HG02885 (cell line): ENCODE measurements at regions not wholly inside any gene's neighbourhood (a gene's known extent, or its start where the extent isn't known, plus 50 kb on each side); places are given as distances from the start of the nearest gene placed in this dataset.
"Not testable (repeated sequence)": the region's sequence is repeated elsewhere in the genome, so short reads cannot be mapped to it uniquely, and the experiment has no call there.

Experiments
- ATAC-seq: cut with Tn5 transposase; IDR thresholded peaks from one replicate; pipeline ENCODE4 v1.9.1; 2021; ENCODE audit warnings: mild to moderate bottlenecking; ENCODE audit not compliant: unreplicated experiment, poor library complexity

- no peak for ATAC-seq
These were observed 580.3 kb downstream of the TENT5A start for GRCh38 chr6:81172056-81172740.

GRCh38 chr6:81169166-81169565 is 583.3 kb downstream of the TENT5A start:
- no peak for ATAC-seq

- ATAC-seq, result no peak
These were observed 585.7 kb downstream of the TENT5A start for GRCh38 chr6:81166770-81167169.

- ATAC-seq, result no peak
These were observed 593.5 kb downstream of the TENT5A start for GRCh38 chr6:81158956-81159355.

- ATAC-seq, result no peak
These were observed 603.7 kb downstream of the TENT5A start for GRCh38 chr6:81148751-81149150.

- ATAC-seq, result no peak
These were observed 607.0 kb downstream of the TENT5A start for GRCh38 chr6:81145506-81145905.

GRCh38 chr6:81144346-81144745 is 608.1 kb downstream of the TENT5A start:
- ATAC-seq, result no peak

- ATAC-seq, result no peak
These were observed 614.2 kb downstream of the TENT5A start for GRCh38 chr6:81138236-81138635.

GRCh38 chr6:81130969-81131368 is 621.5 kb downstream of the TENT5A start:
- no peak for ATAC-seq

- ATAC-seq, result no peak
These were observed 622.4 kb downstream of the TENT5A start for GRCh38 chr6:81130061-81130460.

- no peak for ATAC-seq
These were observed 623.8 kb downstream of the TENT5A start for GRCh38 chr6:81128671-81129070.

- no peak for ATAC-seq
These were observed 626.3 kb downstream of the TENT5A start for GRCh38 chr6:81126150-81126549.

GRCh38 chr6:81120280-81120679 is 632.2 kb downstream of the TENT5A start:
- no peak for ATAC-seq

- no peak for ATAC-seq
These were observed 646.5 kb downstream of the TENT5A start for GRCh38 chr6:81105998-81106397.

- ATAC-seq, result no peak
These were observed 654.2 kb downstream of the TENT5A start for GRCh38 chr6:81098109-81098814.

GRCh38 chr6:81096464-81096863 is 656.0 kb downstream of the TENT5A start:
- not testable (repeated sequence) for ATAC-seq

GRCh38 chr6:81093051-81093450 is 659.4 kb downstream of the TENT5A start:
- ATAC-seq, result no peak

- ATAC-seq, result no peak
These were observed 664.3 kb downstream of the TENT5A start for GRCh38 chr6:81088145-81088544.

- ATAC-seq, result no peak
These were observed 665.5 kb downstream of the TENT5A start for GRCh38 chr6:81086991-81087390.

GRCh38 chr6:81085431-81085790 is 667.1 kb downstream of the TENT5A start:
- ATAC-seq, result no peak

- no peak for ATAC-seq
These were observed 667.6 kb downstream of the TENT5A start for GRCh38 chr6:81084776-81085430.

- ATAC-seq, result no peak
These were observed 676.5 kb downstream of the TENT5A start for GRCh38 chr6:81075974-81076373.
